Testis (tissue), 2 donors: ENCODE measurements at regions not wholly inside any gene's neighbourhood (a gene's known extent, or its start where the extent isn't known, plus 50 kb on each side); places are given as distances from the start of the nearest gene placed in this dataset.

Experiments used
- DNase-seq: peaks from one replicate; pipeline ENCODE4 v3.0.0-alpha.2; 2019
- H3K27ac ChIP-seq, 2 donors: fragments of 200-600 bp; sonication (generic); one replicate each; pipeline ENCODE4 v1.5.1; 2019
- H3K27me3 ChIP-seq: fragments of 200-600 bp; sonication (generic); one replicate; pipeline ENCODE4 v1.5.1; 2019
- H3K36me3 ChIP-seq: fragments of 200-600 bp; sonication (generic); one replicate; pipeline ENCODE4 v1.5.1; 2017; ENCODE audit warnings: low read depth; ENCODE audit errors: missing control alignments
- H3K4me1 ChIP-seq: fragments of 200-600 bp; sonication (generic); one replicate; pipeline ENCODE4 v1.5.1; 2019
- H3K4me3 ChIP-seq, 2 donors: fragments of 200-600 bp; sonication (generic); one replicate each; pipeline ENCODE4 v1.5.1; 2017 to 2019
- H3K9me3 ChIP-seq: fragments of 200-600 bp; sonication (generic); one replicate; pipeline ENCODE4 v1.5.1; 2017
- CTCF ChIP-seq, 3 experiments: fragments of 450-650 bp in 2 of 3; fragments of 200-600 bp in 1 of 3; sonication (generic) in 1 of 3; IDR thresholded peaks; one replicate each; pipeline ENCODE4 v1.5.1; 2016 to 2019; ENCODE audit warnings: antibody characterized with exemption in 3 of 3, mild to moderate bottlenecking in 2 of 3, moderate library complexity in 1 of 3
- POLR2A ChIP-seq: fragments of 450-650 bp; IDR thresholded peaks from one replicate; pipeline ENCODE4 v1.6.1; 2017; ENCODE audit warnings: antibody characterized with exemption, mild to moderate bottlenecking, moderate library complexity
- WGBS, 2 donors: methylation state at CpG; one replicate each; pipeline ENCODE4 v1.1.5; 2018; 5-methylcytosine and 5-hydroxymethylcytosine counted together
- intact Hi-C: fragments of 100-400 bp; cut with DNase I; formaldehyde crosslinking; loops from one replicate; pipeline ENCODE4 v1.15.1; 2023; ENCODE audit warnings: low total_unique reads

- WGBS, 2 donors, result 90 to 91% methylated on average over 3 to 6 of the region's 6 CpGs
- Histone ChIP-seq H3K27me3 (no peaks in the 10 kb centered on the region), H3K27ac (no peak overlapping the region), H3K4me3 (no peak overlapping the region), H3K9me3 (no peaks in the 10 kb centered on the region), H3K4me1 (no peaks in the 10 kb centered on the region), H3K36me3 (no peaks in the 10 kb centered on the region)
- DNase-seq, result peak; percentile 5
- TF ChIP-seq CTCF (IDR thresholded peaks at IDR 0.05) (no peak), POLR2A (no peak)
- intact Hi-C loops, result no loop called here
Measured at GRCh38 chr11:69241075-69241740, 52.7 kb upstream of the MYEOV start.

- intact Hi-C loops, result no loop called here
- Histone ChIP-seq H3K4me1 (no peaks in the 10 kb centered on the region), H3K27me3 (no peaks in the 10 kb centered on the region), H3K27ac (no peak overlapping the region), H3K36me3 (no peaks in the 10 kb centered on the region), H3K9me3 (no peaks in the 10 kb centered on the region), H3K4me3 (no peak overlapping the region)
- TF ChIP-seq POLR2A, result no peak
- no peak for TF ChIP-seq CTCF (IDR thresholded peaks at IDR 0.05)
- 87 to 96% methylated on average over 4 of the region's 4 CpGs for WGBS, 2 donors
- no peak for DNase-seq
Measured at GRCh38 chr11:69241844-69242243, 52.1 kb upstream of the MYEOV start.

- no peaks in the 10 kb centered on the region for H3K36me3 ChIP-seq
- WGBS, 2 donors, result 52 to 65% methylated on average over 3 of the region's 3 CpGs
- H3K27me3 ChIP-seq, result no peaks in the 10 kb centered on the region
- no peak overlapping the region for H3K4me3 ChIP-seq
- intact Hi-C loops, result no loop called here
- TF ChIP-seq POLR2A (no peak), CTCF (IDR thresholded peaks at IDR 0.05) (no peak)
- no peak overlapping the region for H3K27ac ChIP-seq
- H3K4me1 ChIP-seq, result no peaks in the 10 kb centered on the region
- DNase-seq, result peak; percentile 7
- no peaks in the 10 kb centered on the region for H3K9me3 ChIP-seq
Measured at GRCh38 chr11:69242266-69242920, 51.6 kb upstream of the MYEOV start.

- Histone ChIP-seq H3K27me3 (no peaks in the 10 kb centered on the region), H3K9me3 (no peaks in the 10 kb centered on the region), H3K4me1 (no peaks in the 10 kb centered on the region), H3K36me3 (no peaks in the 10 kb centered on the region), H3K4me3 (no peak overlapping the region), H3K27ac (no peak overlapping the region)
- WGBS, 2 donors, result 100% methylated on average over 1 of the region's 1 CpG; no CpG with 5 or more reads in 1 of the 2 donors
- no peak for TF ChIP-seq POLR2A
- TF ChIP-seq CTCF (IDR thresholded peaks at IDR 0.05), result no peak
- intact Hi-C loops, result no loop called here
- DNase-seq, result peak; percentile 9
Measured at GRCh38 chr11:69243496-69244200, 50.3 kb upstream of the MYEOV start.
